Inflammatory macrophage treated with lipopolysaccharide for 1 hour (primary cell): ENCODE measurements at regions not wholly inside any gene's neighbourhood (a gene's known extent, or its start where the extent isn't known, plus 50 kb on each side); places are given as distances from the start of the nearest gene placed in this dataset.

Source experiments
- DNase-seq, 2 donors: peaks; one replicate each; pipeline ENCODE4 v3.0.0-alpha.2; 2020 to 2022

DNA sequence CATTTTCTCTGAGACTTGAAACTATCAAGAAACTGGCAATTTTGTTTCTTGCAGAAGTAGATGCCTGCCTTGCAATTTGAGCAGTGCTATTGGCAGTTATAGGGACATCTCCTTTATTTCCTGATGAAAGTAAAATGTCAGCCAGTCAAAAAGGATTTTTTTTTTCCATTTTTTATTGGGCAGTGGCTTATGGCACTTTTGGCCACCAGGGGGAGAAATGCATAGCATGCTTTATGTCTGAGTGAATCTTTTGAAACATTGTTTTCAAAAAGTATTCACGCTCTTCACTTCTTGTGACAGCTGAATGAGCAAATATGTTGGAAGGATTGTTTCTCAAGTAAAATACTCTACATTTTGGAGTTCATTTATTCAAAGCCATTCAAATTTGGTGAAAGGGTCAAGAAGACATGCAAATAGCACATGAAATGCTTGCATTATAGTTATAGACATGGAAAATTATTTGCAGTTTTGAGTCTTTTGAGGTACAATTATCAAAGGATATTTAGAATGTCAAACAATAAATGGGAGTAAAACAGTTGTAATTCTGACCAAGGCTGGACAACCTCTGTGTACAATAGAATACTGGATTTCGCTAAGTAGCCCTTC lies 491.0 kb downstream of the CDH2 start:
- DNase-seq, result peak in 1 of 2 donors; percentile 9

DNA sequence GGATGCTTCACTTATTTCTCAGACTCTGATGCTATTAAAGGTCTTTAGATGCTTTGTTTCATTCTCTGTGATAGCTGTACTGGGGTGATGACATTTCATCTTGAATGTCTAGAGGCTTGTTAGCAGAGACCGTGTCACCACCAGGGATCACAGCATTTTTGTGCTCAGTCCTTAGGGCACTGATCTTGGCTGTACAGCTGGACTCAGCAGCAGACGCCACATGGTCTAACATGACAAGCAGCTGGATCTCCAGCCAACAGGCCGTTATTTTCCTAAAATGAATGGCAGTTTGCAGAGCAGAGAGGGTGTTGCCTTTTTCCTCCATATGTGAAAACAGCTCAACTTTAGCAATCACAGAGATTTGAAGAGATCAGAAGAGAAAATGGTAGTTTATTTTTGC lies 491.8 kb downstream of the CDH2 start:
- no peak for DNase-seq

DNA sequence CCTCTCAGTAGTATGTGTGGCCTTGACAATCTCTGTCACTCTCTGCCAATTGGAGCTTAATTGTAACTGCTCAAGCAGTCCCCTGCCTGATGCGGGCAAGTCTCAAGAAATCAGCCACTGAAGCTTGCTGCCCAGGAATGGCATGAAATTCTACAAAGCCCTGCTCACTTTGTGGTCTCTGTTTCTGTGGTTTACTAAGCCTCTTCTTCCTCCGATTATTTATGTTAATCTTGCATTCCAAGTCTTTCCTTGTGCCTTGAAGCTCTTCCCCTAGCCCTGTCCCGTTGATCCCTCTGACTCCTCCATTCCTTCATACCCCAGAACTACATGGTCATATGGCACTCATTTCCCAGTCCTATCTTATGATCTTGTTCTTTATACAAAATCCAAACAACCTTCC lies 489.3 kb upstream of the CHST9 start:
- no peak for DNase-seq

DNA sequence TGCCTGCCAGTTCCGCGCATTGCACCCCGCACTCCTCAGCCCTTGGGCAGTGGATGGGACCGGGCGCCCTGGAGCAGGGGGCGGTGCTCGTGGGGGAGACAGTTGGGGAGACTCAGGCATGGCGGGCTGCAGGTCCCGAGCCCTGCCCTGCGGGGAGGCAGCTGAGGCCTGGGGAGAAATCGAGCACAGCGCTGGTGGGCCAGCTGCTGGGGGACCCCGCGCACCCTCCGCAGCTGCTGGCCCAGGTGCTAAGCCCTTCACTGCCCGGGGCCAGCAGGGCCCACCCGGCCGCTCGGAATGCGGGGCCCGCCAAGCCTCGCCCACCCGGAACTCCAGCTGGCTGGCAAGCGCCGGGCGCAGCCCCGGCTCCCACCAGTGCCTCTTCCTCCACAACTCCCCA lies 488.8 kb upstream of the CHST9 start:
- no peak for DNase-seq

DNA sequence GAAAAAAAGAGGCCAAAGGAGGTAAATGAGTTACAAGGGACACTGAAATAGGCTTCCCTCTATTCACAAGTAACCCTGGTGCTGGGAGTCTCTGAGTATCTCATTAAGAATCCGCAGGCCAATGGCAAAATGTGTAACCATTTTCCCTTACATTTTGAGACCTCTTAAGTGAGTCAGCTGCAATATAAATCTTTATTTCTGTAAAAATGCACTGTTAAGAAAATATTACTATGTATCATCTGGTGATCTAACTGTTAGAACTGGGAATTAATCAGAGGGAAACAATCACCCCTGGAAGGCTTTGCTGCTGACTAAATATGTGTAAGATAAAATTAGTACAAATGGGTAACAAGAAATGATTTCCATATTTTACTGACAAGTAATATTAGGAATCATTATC lies 483.1 kb upstream of the CHST9 start:
- no peak for DNase-seq

DNA sequence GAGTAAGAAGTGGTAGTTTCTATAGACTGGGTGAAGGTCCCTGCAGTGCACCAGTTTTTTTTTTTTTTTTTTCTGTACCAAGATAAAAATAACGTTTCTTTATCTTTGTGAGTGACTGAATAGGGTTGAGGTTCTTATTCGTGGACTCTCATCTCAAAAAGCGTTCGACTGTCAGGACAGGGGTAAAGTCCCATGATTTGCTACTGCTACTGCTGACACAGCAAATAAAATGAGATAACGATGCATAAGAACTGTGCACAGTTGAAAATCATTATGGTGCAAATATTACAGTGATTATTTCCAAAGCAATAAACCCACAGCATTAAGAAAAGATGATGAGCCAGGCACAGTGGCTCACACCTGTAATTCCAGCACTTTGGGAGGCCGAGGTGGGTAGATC lies 482.0 kb upstream of the CHST9 start:
- DNase-seq, result no peak

DNA sequence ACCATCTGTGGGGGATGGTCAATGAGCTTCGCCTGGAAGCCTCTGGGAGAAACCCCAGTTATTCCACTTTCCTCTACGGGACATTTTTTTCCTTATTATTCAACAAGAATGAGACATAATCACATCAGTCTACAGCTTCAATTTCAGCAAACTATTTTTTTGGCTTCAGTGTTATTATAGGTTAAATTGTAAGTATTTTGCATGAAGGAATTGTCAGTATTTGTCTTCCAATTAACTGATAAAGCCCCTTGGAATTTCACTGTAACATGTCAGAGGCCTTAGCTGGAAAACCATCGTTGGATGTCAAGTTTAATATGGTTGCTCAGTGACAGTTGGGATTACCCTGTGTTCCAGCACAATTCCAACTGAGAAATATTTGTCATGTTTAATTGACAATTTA lies 480.9 kb upstream of the CHST9 start:
- DNase-seq, result no peak

DNA sequence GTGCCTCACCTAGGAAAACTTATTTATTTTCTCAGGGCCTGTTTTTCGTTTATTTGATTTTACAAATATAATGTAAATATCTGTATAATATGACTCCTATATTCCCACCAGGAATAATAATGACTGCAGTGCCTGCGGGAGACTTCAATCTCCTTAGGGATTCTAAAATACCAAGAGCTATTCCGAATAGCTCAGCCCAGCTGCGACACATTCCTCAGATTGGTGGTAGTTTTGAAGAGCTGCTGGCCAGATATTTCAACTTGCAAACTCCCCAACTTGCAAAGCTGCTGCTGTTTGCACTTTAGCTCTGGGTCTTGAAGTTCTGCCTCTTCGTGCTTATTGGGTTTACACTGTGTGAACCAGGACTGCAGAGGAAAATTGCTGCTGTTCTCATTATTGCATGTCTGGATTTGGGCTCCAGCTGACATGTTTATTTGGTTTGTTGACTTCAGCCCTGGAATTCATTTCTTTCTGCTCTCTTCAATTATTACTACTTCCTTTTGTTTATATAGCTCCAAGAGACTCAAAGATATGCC lies 480.2 kb upstream of the CHST9 start:
- no peak for DNase-seq

DNA sequence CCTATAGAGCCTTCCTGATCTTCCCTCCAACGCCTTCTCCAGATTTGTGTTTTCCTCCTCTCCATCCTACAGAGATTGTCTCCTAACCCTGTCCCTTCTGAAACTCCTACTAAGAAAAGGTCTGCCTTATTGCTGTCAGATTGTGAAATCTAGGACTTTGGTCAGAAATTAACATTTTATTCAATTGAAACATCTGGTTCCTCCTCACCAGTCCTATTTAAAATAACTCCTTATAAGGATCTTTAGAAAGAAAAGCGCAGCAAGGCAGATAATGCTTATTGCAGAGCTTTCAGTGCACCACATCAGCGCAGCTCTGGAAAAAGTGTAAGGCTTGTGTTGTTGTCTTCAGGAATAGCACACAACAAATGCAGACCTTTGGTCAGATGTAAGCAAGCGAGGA lies 477.8 kb upstream of the CHST9 start:
- DNase-seq, result no peak

DNA sequence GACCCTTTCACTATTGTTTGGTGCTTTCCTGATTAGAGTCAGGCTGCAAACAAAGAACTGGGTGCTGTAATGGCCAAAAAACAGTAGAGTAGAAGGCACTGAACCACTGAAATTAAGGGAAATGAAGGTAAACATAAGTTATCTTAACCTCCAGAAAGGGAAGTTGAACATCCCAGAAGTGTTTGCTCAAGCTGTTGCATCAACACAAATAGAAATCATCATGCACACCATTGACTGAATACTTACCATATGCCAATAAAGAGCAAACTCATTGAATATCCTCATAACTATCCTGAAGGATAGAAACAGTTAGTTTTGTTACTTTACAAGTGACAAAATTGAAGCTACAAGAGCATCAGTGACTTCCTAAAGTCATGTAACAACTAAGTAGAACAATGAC lies 477.4 kb upstream of the CHST9 start:
- DNase-seq, result no peak

DNA sequence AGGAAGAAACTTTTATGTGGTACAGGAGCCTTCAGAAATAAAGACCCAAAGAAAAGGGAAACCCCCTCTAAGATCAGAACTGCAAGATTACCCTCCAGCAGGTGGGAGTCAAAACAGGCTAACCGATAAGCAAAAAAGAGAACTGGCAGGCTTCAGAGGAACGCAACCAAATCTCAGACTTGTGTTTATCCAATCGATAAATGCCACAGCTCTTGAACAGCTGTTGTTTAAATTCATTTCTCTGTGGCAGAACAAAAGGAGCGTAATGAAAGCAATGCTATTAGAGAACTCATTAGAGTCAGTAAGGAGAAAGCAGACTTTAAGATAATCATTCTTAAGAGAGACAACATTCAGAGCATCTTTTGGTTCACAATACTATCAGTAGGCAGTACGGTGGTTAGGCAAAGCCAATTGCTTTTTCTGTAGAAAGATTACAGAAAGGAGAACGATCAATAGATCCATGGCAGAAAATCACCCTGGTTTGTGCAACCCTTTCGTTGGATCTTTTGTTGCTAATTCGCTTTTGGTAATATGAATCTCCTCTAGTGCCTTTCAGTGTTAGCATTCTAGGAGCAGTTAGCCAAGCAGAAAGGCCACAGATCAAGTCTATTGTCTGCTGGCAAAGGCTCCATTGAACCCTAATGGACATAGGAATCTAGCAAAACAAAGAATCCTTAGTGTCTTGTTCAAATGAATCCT lies 476.4 kb upstream of the CHST9 start:
- no peak for DNase-seq

DNA sequence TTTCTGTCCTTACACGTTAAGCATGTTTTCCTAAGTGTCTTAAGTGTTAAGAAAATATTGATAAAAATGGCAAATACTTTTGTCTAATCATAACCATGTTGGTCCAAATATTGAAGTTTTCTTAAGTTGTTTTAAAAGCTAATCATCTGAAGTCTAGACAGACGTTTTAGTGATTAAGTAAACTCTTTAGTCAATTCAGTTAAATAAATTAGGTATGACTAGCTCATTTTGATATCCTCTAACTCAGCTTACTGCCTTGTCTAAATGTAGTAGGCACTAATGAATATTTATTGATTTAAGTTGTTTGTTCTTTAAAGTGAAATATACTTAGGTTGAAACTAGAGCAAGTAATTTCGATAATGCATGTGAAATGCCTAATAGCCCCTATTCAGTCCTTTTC lies 471.8 kb upstream of the CHST9 start:
- DNase-seq, result no peak

DNA sequence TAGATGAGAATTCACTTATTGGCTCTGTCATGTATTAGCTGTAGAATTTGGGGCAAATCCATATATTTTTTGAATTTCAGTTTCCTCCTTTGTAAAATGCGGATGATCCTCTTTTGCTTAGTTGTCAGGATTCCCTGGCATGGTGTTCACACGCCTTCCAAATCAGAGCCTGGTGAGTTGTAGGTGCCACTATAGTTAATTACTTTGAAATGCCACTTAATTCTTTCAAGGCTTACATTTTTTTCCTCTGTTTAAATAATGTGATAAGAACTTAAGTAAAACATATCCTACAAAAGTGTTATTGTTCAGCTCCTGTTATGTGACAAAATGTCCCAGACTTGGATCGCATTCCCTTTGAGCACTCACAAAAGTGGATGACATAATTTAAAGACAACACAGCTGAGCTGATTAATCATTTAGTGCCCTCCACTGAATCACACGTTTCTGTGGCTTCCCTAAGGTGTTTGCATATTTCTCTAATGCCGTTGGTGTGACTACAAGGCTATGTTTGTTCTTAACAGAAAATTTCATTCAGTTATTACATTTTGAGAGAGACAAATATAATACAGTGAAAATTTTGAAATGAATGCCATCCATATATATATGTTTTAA lies 471.2 kb upstream of the CHST9 start:
- DNase-seq, result no peak

DNA sequence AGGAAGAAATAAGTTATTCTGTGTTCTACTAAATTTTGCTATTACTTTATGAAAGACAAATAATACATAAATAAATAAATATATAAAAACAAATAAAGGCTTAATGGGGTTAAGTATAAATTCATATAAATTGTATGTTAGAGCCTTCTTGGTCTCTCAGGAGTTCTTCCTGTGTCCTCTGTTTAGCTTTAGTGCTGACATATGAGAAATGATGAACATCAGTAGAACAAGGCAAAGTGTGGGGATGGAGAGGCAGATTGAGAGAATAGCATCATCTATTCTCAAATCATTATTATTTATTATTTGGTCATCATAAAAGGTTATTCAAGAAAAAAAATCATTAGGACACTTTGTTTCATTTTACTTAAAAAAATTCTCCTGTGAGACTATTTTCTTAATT lies 468.1 kb upstream of the CHST9 start:
- DNase-seq, result no peak

DNA sequence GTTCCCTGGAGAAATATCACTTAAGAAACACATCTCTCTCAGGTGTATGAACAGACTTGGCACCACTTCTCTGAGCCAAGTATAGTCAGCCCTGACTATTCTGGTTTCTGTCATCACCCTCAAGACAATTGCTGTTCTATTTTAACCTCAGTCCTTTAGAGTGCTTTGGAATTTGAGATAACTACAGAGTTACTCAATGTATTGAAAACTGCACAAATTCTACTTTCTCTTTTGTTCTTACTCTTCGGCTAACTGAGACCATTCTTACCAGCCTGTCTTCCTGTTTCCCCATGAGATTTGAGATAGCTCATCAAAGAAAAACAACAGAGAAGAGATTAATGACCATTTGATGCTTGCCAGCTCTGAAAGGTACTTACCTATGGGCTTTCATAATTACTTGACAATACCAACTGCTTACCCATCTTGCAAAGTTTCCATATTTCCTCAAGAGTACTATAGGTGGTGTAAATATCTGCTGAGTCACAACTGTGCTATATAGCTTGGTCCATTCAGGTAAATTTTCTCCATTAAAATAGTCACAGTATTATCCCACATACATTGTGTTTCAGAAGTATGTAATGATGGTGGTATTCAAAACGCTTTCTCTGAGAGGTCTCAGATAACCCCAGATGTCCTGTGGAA lies 467.5 kb upstream of the CHST9 start:
- no peak for DNase-seq

DNA sequence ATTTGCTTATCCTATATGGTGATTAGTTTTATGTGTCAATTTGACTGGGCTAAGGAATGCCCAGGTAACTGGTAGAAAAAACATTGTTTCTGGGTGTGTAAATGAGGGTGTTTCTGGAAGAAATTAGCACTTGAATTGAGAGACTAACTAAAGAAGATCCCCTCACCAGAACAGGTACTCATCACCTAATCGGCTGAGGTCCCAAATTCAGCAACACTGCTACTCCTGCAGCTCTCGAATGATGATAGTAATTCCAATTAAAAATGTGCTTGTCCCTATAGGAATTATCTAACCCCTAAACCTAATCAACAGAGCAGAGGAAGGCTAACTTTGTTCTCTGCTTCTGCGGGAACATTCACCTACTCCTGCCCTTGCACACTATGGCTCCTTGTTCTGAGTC lies 464.5 kb upstream of the CHST9 start:
- no peak for DNase-seq

DNA sequence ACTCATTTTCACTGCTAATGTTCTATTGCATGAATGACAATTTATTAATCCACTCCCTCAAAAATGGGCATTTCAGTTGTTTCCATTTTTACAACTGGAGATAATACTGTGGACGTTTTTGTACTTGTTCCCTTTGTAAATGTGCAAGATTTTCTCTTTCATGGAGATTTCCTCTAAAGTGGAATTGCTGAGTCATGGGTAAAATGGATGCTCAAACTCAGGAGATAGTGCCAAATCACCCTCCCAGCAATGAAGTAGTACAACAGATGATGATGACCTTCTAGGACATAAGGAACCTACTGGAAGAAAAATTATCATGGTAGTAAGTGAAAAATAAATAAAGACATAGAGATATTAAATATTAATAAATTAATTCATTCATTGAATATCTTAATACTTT lies 460.8 kb upstream of the CHST9 start:
- no peak for DNase-seq

DNA sequence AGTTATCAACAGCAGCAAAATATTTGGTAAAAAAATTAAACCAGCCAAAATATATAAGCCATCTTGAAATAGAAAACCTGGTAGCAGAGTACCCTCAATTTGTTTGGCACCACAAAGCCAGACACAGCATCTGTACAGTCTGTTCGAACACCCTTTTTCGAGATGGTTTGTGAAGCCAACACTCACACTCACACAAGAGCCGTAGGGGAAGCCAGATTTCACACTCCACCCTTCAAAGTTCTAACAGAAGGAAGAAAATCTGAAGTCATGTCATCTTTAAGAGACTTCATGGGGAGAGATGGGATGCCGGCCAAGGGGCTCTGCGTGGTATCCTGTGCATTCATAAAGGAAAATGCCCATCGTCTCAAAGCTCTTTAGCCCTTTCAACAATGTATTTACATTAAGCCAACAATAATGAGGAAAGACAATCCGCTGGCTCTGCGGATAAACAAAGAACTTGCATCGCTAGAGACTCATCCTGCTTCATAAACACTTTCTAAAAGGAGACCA lies 451.5 kb upstream of the CHST9 start:
- DNase-seq, result no peak

DNA sequence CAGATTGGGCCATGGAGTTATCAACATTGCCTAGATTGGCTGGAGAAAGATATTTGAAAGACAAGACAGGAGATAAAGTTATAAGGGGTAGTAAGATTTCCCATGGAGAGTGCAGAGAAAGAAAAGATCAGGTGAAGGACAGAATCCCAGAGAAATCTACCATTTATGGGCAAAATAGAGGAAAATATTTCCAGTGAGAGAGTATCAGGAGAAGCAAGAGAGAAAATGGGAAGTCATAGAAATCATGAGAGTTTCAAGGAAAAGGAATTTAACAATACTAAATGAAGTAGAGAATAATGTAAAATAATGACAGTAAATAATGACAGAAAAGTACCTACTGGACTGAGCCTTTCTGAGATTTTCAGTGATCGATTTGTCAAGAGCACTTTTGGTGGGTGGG lies 447.6 kb upstream of the CHST9 start:
- no peak for DNase-seq

DNA sequence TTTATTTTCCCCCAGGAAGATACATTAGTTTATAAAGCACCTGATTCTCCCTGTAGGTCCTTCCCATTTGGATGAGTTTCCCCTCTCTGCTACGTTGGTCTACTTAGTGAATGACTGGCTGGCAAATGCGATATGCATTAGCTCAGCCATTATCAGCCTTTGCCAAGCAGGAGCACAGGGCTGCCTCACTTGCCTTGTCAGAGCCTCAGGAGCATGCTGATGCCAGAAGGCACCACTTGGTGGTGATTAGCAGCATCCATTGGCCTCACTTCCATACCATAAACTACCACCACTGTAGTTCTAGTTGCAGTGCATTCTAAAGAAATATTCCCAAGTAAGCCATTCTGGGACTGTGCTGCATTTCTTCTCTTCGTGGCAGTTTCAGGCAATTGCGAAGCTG lies 442.8 kb upstream of the CHST9 start:
- DNase-seq, result no peak

DNA sequence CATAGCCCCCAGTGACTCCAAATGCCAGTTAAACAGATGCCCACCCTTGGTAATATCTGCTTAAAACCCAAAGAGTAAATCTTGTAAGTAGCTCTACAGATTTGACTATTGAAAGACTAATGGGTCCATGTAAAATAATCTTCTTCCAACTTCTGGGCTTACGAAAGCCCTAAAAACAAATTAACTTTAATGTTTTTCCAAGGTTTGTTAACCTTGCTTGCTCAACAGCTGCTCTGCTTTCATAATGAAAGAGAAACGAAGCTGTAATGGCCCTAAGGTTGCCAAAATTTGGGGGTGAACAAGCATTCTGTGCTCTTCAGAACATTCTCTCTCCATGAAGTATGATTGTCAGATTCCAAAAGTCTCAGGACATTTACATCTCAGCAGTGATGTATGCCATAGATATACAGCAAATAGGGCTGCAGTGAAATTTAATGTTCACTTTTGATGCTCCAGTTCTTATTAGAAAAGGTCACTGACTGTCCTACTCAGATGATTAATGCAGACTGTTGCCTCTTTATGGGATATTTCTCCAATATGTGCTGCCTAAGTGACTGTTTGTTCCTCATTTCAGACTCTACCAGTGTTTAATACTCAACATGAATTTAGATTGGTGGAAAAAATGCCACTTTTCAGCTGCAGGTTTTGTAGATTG lies 436.3 kb upstream of the CHST9 start:
- no peak for DNase-seq

DNA sequence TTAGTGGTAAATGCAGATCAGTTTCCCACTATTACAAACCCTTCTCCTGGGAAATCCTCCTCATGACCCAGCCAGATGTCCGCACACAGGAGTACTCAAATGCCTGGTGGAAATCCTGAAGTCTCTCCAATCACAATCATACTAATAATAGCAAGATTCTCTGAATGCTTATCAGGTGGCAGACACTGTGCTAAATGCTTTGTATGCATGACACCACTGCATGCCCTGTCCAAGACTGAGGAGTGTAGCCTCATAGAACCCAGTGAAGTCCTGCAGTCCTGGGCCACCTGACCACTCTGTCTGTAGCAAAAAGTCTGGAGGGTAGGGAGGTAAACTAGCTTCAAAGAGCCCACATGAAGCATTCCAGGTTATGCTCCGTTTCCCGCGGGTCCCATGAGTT lies 434.8 kb upstream of the CHST9 start:
- no peak for DNase-seq

DNA sequence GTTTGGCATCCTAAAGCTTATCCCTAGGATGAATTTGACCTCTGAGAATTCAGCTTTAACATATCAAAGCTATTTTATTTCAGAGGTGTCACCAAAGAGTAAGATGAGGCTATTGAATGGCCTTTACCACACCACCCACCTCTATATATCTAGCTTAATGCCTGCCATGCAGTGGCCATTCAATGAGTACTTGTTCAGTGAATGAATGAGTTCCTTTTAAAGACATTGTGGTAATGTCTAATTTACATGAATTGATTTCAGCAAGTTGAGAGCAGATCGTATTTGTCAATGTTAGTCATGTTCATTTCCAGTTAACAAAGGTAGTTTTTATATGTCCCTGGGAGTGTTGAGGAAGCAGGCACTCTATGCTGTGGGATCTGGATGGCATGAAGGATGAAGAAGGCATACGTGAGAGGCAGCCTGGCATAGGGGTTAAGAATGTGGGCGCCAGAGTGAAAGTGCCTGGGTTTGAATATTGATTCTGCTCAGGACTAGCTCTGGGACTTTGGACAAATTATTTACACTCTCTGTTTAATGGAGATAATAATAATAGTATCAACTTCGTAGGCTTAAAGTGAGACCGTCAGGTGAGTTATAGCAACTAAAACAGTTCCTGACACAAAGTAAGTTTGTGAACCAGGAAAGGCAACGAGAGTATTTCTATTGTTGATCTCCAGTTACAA lies 434.1 kb upstream of the CHST9 start:
- DNase-seq, result no peak
